Eye (tissue), 1 donor: ENCODE measurements at regions not wholly inside any gene's neighbourhood (a gene's known extent, or its start where the extent isn't known, plus 50 kb on each side); places are given as distances from the start of the nearest gene placed in this dataset.

Experiments used
- DNase-seq: peaks from one replicate; pipeline ENCODE4 v3.0.0-alpha.2; 2015

- DNase-seq, result no peak
Measured at GRCh38 chr1:81129366-81129765, 671.4 kb upstream of the ADGRL2 start.

GRCh38 chr1:81128079-81128478 is 672.7 kb upstream of the ADGRL2 start:
- no peak for DNase-seq

GRCh38 chr1:81126989-81127581 is 673.6 kb upstream of the ADGRL2 start:
- DNase-seq, result peak; percentile 88

DNA sequence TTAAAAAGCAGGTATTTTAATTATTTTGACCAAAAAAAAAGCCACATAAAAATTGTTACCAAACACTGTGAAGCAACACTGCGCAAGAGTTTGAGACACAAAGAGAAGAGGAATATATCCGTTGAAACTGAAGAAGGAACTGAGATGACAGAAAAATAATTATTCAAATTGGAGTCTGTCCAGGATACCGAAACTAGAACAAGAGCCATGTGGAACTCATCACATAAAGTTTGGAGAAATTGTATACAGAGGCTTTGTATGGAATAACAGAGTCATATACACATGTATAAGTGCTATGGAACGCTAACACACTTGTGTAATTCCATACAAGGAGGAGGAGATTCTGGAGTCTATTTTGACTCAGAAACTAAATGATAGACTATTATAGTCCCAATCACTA is 675.1 kb upstream of the ADGRL2 start:
- peak; percentile 37 for DNase-seq

DNA sequence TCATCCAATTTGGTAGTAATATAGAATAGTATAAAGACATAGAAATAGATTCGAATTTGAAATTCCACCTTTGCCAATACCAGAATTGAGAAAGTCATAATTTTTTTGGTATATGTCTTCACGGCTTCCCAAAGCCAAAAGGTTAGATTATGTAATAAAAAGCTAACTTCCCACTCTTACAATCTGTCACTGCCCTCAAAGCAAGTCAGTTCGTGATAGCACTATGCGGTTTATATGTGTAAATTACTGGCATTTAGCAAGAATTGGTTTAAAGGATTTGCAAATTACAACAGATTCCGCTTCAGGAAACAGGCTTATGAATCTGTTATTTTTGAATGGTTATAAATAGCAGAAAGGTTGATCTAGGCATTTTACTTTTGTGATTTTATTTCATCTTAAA is 679.4 kb upstream of the ADGRL2 start:
- DNase-seq, result no peak

DNA sequence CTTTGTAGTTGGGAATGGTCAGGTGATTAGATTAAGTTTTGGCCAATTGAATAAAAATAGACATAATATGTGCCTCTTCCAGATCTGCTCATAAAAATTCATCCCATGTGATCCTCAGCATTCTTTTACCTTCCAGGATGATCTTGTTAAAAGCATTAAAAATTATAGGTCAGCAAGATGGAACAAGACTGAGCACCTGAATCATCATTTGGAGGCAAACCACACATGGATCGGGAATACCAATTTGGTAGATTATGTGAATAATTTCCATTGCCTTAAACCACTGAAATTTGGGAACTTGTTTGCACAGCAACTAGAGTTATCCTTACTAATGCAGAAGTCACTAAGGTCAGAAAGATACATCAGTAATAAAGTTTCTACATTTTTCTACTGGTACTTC is 681.4 kb upstream of the ADGRL2 start:
- DNase-seq, result no peak

DNA sequence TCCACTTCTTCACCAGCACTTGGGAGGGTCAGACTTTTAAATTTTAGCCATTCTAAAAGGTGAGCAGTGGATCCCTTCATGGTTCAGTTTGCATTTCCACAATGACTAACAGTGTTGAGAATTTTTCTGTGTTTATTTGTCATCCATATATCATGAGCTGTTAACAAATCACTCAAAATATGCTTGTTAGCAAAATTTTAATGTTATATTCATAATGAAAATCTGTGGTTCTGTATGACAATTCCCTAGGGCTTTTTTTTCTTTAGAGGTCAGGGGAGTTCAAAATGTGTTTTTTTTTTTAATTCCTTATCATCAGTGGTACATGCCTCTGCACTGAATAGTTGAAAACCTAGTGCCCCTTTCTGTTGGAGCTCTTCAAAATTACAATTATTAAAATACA is 682.2 kb upstream of the ADGRL2 start:
- DNase-seq, result no peak

DNA sequence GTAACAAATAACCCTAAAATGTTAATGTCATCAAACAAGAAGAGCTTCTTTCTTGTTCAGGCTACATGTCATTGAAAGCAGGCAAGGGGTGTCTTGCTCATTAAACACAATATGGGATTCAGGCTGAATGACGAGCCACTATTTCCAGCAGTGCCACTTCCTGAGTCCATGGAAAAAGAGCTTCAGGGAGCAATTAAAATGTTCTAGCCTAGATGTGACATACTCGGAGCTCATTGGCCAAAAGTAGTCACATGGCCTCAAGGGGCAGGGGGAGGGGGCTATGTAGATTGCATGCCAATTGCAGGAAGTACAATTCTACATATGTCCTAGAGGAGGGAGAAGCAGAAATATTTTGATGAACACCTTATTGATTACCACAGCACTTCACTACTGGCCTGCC is 685.3 kb upstream of the ADGRL2 start:
- no peak for DNase-seq

- DNase-seq, result no peak
Measured at GRCh38 chr1:81114191-81114590, 686.5 kb upstream of the ADGRL2 start.

DNA sequence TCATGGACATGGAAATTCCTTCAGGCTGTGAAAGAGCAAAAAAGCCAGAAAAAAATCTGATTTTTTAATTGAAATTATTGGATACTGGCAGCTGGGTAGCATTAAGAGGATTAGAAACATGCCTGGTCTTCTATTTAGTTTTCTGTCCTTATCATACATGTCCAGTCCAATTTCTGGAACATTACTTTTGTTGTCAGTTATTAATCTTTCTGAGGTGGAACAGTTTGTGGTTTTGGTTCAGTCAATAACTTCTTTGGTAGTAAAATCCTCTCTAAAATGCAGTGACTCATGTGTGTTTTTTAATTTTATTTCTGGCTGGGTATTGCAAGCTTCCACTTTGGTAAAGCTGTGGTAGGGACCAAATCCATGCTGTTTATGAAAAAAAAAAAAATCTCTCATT is 687.0 kb upstream of the ADGRL2 start:
- DNase-seq, result no peak

DNA sequence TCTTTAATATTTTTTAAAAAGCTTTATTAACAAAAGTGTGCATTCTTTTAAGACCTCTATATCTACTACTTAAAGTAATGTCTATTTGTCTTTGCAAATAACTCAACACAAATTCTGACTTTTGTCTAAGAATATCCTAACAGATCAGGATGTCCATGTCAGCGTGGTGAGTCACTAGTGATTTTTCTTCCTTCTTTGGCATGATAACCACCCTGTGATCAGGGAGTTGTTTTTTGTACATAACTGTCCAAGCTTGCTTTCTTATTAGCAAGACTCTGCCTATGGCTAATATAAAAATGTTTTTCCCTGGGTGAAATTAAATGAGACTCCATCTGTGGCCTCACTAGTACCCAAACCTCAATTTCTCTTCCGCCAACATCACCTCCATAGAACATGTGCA is 688.9 kb upstream of the ADGRL2 start:
- DNase-seq, result no peak

DNA sequence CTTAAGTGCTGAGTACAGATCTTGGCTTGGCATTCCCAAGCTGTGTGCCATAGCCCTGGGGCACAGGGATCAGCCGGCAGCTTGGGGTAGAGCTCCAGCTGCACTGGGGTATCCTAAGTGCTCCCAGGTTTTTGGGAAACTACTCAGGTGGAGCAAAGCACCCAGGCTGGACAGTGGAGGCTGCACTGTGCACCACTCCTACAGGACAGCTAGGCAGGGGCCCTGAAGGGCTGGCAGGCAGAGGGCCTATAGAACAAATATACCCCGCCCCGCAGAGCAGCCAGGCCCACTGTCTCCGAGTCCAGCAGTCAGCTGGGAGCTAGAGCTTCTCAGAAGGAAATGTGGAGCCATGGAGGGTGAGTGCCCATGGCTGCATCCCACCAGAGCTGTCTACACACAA is 691.7 kb upstream of the ADGRL2 start:
- no peak for DNase-seq

DNA sequence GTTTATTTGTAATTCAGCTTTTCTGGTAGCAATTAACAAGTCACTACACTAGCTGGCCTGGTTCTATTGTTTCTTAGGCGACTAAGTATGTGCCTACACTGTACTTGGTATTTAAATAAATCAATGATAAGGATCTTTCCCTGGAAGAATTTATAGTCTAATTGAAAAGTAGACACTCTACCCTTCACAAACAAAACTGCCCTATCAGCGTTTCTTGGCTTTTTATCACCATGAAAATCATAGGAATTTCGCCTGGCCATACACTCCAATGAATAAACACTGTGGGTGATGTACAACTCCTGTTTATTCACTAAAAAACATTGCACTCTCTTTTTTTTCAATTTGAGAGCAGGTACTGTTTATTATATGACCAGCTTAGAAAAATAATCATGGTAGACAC is 702.9 kb upstream of the ADGRL2 start:
- no peak for DNase-seq

- no peak for DNase-seq
Measured at GRCh38 chr1:81073580-81073979, 727.2 kb upstream of the ADGRL2 start.

DNA sequence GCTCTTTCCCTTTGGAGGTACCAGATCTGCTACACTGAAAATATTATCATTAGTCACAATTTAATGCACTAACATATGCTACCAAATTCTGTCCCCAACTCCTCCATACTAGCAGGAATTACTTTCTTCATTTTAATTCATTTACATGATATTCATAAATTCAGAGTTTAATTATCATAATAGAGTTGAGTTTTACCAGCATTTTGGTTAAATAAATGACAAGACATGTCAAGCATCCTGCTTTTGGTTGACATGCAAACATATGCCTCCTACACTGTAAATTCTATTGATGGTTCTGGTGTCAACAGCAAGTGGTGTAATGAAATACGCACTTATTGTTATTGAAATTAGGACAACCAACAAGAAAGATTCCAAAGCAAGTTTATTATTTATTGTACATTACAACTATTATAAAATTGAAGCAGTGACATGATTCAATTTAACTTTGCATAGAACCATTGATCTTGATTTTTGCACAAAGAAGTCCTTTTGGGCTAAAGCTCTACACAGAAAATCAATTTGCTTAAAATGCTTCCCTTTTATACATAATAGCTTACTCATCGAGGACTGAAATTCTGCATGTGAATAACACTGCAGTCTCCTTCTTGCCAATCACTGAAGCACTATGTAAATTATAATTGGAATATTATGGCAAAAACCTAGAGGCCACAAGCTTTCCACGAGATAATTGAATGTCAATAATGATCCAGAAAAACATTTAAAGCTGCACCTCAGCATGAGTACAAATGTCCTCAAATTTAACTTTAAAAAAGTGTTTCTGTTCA is 728.6 kb upstream of the ADGRL2 start:
- DNase-seq, result no peak

GRCh38 chr1:81071072-81071858 is 729.5 kb upstream of the ADGRL2 start:
- no peak for DNase-seq

DNA sequence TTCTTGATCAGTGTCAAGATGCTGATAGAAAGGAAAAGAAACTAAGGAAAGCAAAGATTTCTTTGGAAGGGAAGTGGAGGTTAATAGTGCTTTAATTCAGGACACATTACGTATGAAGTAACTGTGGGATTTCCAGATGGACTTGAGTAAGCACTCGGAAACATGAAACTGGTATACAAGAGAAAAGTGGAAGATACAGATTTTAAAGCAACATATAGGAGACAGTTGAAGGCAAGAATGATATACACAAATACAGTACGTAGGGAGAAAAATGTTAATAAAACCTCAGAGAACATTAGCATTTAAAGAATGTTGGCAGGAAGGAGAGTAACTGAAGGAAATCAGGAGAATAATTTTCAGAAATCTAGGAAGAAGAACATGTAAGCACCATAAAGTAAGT is 730.9 kb upstream of the ADGRL2 start:
- DNase-seq, result no peak

GRCh38 chr1:81068726-81069125 is 732.0 kb upstream of the ADGRL2 start:
- DNase-seq, result no peak

GRCh38 chr1:81053826-81054225 is 746.9 kb upstream of the ADGRL2 start:
- DNase-seq, result no peak

DNA sequence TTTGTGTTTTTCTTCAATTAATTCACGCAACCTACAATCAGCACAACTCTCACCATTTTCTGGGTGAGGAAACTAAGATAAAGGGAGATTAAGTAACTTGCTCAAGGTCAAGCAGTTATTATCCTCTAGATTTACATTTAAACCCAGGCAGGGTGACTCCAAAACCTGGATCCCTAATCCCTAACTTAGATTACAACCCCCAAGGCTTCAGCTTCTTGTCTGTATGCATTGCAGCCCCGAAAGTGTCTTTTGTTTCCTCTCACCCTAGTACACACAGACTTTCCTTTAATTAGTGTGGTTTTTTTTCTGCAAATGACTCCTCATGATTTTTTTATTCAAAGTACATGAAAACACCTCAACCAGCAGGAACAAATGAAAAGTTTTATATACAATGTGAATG is 748.6 kb upstream of the ADGRL2 start:
- DNase-seq, result no peak

DNA sequence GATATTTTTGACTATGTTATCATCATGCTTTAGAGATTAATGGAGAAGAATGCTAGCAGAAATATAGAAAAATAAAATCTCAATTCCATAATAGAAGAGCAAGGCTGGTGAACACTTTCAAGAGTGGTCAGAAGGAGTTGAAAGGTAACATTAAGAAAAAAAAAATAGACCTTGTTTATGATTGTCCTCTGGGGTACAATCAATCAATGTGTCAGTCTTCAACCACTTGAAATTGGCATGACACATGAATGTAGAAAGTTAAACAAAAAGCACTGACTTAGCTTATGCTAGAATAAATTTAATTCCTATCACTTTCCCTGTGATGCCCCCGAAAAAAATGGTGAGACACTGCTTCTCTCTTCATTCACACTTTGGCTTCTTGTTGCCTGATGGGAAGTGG is 750.3 kb upstream of the ADGRL2 start:
- DNase-seq, result no peak

DNA sequence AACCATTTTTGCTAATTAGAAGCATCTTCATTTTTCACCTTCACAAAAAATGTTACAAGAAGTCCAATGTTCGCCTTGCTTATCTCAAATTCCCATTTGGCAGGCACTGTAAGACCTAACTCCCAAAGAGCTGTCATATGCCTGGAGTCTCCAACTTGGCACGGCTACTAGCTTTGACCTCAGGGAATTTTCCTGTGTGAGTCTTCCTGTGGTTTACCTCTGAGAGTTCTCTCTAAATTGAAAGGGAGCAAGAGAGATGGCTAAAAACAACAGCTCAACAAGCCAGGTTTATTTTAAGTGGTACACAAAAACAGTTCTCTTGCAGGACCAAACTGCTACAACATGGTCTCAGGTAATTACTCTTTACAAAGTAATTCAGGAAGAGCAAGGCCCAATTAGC is 756.0 kb upstream of the ADGRL2 start:
- no peak for DNase-seq

- DNase-seq, result no peak
Measured at GRCh38 chr1:81042225-81042624, 758.5 kb upstream of the ADGRL2 start.

DNA sequence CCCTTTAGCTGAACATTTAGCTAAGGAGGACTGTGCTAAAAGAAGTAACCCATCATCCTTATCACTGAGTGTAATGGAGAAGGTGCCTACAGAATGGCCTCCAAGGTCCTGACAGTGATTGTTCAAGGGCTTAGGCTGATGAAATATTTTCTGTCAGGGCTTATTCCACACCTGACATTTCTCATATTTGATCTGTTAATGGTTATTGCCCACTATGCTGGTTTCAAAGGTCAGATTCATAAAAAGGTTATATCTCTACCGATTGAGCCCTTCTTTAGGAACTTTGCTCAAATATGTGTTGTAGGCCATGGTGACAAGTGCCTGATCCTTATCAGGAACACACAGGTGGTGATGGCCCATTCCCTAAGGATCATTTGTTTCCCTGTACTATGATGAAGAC is 766.4 kb upstream of the ADGRL2 start:
- no peak for DNase-seq
